HG03432 (cell line): ENCODE measurements at regions not wholly inside any gene's neighbourhood (a gene's known extent, or its start where the extent isn't known, plus 50 kb on each side); places are given as distances from the start of the nearest gene placed in this dataset.

ENCODE experiments used
- ATAC-seq: cut with Tn5 transposase; IDR thresholded peaks from one replicate; pipeline ENCODE4 v1.9.1; 2021; ENCODE audit warnings: mild to moderate bottlenecking, moderate library complexity; ENCODE audit not compliant: unreplicated experiment

DNA sequence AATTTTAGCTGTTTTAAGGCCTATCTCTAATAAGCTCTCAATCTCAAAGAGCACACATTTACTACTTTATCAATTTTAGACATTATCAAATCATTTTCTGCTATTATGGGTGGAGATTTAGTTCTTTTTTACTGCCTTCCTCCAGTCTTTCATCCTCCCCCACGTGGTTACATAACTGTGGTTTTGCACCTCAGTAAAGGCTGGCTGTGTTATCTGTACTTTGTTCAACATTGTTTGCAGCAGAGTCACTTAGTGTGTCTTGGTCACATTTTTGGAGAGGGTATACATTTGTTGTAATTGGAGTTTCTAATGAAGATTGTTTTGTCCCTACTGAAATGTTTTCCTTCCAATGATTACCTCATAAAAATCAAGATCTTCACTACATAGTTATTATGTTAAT, 549.6 kb upstream of the CELF4 start:
- no peak for ATAC-seq

DNA sequence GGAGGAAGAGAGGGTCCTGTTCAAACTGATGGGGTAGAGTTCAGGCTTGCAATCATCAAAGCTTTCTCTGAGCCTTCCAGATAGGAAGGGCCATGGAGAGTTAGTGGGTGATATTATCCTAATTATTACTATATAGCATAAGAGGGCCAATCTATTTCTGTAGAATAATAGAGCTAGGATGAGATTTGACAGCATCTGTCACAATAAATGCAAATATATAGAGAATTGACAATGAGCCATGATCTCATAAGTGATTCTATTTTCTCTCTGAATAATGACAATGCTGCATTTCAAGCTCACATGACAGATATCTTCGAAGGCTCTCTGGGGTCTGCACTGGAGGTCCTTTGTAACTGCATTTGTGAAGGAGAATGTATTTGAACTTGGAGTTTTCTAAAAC, 521.9 kb upstream of the CELF4 start:
- no peak for ATAC-seq

- no peak for ATAC-seq
These were observed 515.9 kb upstream of the CELF4 start for GRCh38 chr18:38081516-38081915.

DNA sequence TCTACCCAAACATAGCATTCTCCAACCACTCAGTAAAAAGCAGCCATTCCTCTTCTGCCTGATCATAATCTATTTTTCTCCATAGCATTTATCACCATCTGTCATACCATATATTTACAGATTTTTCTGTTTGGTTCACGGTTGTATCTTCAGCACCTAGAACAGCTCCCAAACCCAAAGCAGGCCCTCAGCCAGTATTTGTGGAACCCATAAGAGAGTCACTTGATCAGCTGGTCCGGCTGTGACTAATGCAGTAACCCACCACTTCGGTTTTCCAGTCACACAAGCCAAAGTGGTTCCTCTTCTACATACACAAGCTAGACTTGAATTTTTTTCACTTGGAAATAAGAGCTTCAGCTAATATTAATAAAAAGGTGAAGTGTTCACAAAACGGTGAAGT, 511.6 kb upstream of the CELF4 start:
- ATAC-seq: no peak

- no peak for ATAC-seq
These were observed 510.9 kb upstream of the CELF4 start for GRCh38 chr18:38076346-38077070.

DNA sequence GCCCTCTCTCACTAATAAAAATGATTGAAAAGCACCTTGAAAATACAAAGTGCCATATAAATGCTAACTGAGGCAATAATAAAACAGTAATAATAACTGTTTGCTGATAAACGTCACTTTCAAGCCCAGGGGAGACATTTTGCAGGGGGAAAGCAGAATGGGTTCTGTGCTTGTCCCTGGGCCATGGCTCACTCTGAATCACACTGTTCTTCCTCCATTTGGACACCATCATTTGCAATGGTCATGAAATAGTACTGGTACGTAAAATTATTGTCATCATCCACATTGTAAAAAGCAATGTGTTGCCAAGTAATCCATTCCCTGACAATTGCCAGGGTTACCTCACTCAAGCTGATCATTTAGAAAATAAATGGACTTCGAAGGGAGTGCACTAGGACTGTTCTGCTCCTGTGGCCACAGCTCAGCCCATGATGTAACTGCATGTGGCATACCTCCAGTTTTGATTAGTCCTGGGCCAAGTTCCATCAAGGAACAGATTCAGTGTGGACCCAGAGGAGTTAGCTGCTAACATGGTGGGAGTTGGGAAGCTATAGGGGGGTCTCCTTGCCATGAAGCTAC, 508.8 kb upstream of the CELF4 start:
- no peak for ATAC-seq

GRCh38 chr18:38067821-38068220, 502.2 kb upstream of the CELF4 start:
- no peak for ATAC-seq

DNA sequence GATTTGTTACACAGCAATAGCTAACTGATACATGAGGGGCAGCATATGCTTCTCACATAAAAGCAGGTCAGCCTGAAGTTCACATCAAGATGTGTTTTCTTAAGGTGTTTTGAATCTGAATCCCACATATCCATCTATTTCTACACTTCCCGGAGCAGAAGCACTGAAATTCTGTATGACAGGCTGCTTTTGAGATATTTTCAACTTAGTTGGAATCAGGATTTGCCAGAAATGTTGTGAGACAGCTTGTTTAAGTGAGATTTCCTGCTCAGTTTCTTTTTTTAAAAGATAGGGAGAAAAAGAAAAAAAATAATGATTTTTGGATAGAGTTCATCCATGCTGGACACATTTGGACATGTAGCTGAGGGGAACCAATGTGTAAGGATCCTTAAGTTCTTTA, 501.5 kb upstream of the CELF4 start:
- no peak for ATAC-seq

- ATAC-seq: no peak
These were observed 487.4 kb upstream of the CELF4 start for GRCh38 chr18:38052879-38053590.

DNA sequence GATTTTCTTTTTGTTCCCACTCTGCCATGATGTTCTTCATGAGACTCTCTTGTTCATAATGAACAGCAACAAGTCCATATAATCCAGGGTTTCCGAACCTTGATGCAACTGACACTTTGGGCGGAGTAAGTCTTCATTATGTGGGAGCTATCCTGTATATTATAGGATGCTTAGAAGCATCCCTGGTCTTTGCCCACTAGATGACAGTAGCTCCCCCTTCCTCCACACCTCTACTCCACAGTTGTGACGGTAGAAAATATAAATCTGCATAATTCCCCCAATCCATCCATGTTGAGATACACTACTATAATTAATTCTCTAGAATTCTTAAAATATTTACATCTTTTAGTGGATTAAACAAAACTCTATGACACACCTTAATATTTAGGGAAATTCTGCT, 482.2 kb upstream of the CELF4 start:
- ATAC-seq: no peak

- ATAC-seq: no peak
These were observed 481.1 kb upstream of the CELF4 start for GRCh38 chr18:38046651-38047050.

DNA sequence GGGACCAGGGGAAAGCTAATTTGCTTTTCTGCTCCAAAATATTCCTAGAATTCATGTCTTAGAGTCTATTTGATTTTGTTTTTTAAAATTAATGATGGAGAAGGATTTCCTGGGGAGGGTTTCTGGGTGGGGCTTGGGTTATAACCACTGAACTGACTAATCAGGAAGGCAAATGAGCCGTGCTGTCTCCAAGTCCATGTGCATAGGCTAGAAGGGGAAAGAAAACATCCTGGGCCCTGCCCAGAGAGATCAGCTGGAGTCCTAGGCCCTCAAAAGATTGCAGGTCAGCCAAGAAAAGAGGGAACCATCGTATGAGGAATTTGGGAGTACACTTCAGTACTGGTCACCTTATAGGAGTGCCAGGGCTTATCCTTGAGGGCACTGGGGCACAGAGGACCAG, 480.2 kb upstream of the CELF4 start:
- ATAC-seq: no peak

DNA sequence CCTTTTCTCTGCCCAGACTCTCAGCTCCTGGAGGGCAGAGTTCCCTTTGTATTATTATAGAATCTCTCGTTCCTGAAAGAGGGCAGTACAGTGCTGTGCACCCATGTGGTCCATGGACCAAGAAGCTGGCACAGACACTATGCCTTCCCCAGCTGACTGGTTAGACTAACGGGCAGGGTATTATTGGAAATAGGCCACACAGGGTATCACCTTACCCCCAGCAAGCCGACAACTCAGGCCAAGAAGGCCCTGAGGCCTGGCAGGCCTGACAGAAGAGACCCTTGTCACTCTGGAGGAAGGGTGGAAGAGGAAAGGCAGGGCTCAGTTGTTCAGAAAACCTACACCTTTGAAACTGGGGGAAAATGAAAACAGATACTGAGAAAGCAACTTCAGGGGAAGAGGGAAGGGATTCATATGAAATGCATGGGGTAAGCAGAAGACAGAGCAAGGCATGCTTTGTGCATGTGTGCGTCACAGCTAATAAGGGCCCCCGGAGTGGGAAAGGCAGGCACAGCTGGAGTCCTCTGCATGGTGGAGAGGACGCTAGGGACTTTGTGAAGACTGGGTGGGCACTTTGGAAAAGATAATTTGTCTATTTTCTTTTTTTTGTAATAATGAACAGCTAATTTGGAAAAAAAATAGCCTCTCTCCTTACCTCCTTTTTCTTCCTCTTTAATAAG, 476.8 kb upstream of the CELF4 start:
- ATAC-seq: no peak

GRCh38 chr18:38038242-38038641, 472.6 kb upstream of the CELF4 start:
- ATAC-seq: no peak

DNA sequence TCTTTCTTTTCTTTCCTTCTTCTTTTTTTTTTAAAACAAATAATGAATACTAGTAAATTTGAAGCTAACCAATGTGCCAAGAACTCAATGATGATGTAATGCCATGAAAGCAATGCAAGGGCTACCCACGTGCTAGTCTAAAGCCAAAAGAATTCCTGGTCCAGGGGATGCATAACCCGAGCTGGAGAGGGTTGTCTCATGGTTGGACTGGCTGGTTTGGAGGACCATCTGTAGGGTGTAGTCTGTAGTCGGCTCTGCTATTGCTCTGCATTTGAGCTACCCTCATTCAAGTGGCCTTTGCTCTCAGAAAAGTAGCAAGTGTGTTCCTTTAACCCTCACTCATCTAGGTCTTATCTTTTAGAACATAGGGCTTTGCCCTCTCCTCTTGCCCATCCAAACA, 469.6 kb upstream of the CELF4 start:
- ATAC-seq: no peak

- ATAC-seq: no peak
These were observed 467.7 kb upstream of the CELF4 start for GRCh38 chr18:38033282-38033681.

DNA sequence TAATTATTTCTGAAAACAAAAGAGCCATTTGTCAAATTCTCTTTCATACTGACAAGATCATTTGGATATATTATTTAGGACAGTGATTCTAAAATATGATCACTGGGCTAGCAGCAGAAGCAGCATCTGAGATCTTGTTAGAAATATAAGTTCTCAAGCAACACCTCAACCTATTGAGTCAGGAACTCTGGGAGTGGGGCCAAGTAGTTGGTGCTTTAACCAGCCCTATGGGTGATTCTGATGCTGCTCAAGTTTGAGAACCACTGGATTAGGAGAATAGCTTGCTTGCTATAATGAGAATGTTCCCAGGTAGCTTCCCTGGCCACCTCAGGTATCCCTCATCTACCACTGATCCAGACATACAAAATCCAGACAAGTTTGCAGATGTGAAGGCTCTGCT, 466.9 kb upstream of the CELF4 start:
- ATAC-seq: no peak

- no peak for ATAC-seq
These were observed 463.3 kb upstream of the CELF4 start for GRCh38 chr18:38028946-38029345.

- ATAC-seq: no peak
These were observed 459.9 kb upstream of the CELF4 start for GRCh38 chr18:38025433-38026038.

GRCh38 chr18:38023871-38024270, 458.3 kb upstream of the CELF4 start:
- no peak for ATAC-seq

DNA sequence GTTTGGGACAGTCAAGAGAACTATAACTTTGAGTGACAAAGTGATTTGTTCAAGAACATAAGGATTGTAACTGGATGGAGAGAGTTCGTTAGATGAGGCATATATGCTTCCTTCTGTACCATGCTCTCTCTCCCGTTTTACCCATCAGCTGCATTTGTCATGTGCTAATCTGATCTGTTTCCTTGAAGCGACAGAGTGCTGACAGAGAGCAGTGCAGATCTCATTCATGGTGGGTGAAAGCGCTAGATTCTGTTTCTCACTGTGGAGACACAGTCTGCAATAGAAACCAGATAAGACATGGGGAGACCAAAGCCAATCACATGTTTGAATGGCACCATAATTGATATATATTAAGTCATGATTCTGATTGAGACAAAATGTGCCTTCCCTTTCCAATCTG, 456.6 kb upstream of the CELF4 start:
- ATAC-seq: no peak
